ENCODE measurements at regions not wholly inside any gene's neighbourhood (a gene's known extent, or its start where the extent isn't known, plus 50 kb on each side); places are given as distances from the start of the nearest gene placed in this dataset.

GRCh38 chr12:67562513-67563287 is 85.8 kb upstream of the DYRK2 start:
- POLR2A ChIA-PET (ENCODE audit: low non-redundant PET): no interaction called here
- Histone ChIP-seq H3K27me3 (replicated peaks; ENCODE audit: insufficient read depth, low read depth, low read length, poor library complexity) (no peaks in the 10 kb centered on the region), H3K4me1 (ENCODE audit: insufficient read depth, low read length, poor library complexity, severe bottlenecking) (no peaks in the 10 kb centered on the region), H3K9me3 (ENCODE audit: low read depth, low read length, poor library complexity, severe bottlenecking) (peaks cover 7% of the 10 kb centered on the region), H3K27ac (ENCODE audit: low read depth, low read length, poor library complexity, severe bottlenecking) (no peak overlapping the region), H3K4me3 (ENCODE audit: low read depth, low read length, poor library complexity, severe bottlenecking) (no peak overlapping the region), H3K36me3 (ENCODE audit: insufficient read depth, low read length, poor library complexity, severe bottlenecking) (no peaks in the 10 kb centered on the region)
- CTCF ChIA-PET: no interaction called here
- BruUV-seq (replicated peaks): no TSS peak
- intact Hi-C loops (cut with micrococcal nuclease; ENCODE audit: unreplicated experiment): loop anchor here (10.0 kb wide), 1 partner anchor 582 kb away; no protein-coding TSS in a partner anchor
- DNase-seq (ENCODE audit: low spot score): no peak
- TF ChIP-seq EZH2 (IDR thresholded peaks at IDR 0.05; ENCODE audit: borderline replicate concordance, low read depth, low read length, poor library complexity, severe bottlenecking): no peak
- TF ChIP-seq CTCF (conservative IDR thresholded peaks at IDR 0.05; ENCODE audit: low read depth, low read length): no peak

GRCh38 chr12:67568055-67568454 is 80.5 kb upstream of the DYRK2 start:
- H3K27me3 ChIP-seq (replicated peaks; ENCODE audit: insufficient read depth, low read depth, low read length, poor library complexity): peaks cover 3% of the 10 kb centered on the region
- H3K4me3 ChIP-seq (ENCODE audit: low read depth, low read length, poor library complexity, severe bottlenecking): no peak overlapping the region
- no peak for DNase-seq (ENCODE audit: low spot score)
- intact Hi-C loops (cut with micrococcal nuclease; ENCODE audit: unreplicated experiment): loop anchor here (10.0 kb wide), 1 partner anchor 577 kb away; no protein-coding TSS in a partner anchor
- TF ChIP-seq EZH2 (IDR thresholded peaks at IDR 0.05; ENCODE audit: borderline replicate concordance, low read depth, low read length, poor library complexity, severe bottlenecking): no peak
- no peak for TF ChIP-seq CTCF (conservative IDR thresholded peaks at IDR 0.05; ENCODE audit: low read depth, low read length)
- H3K4me1 ChIP-seq (ENCODE audit: insufficient read depth, low read length, poor library complexity, severe bottlenecking): no peaks in the 10 kb centered on the region
- ChIA-PET CTCF (no interaction called here), POLR2A (ENCODE audit: low non-redundant PET) (no interaction called here)
- H3K36me3 ChIP-seq (ENCODE audit: insufficient read depth, low read length, poor library complexity, severe bottlenecking): no peaks in the 10 kb centered on the region
- no TSS peak for BruUV-seq (replicated peaks)
- no peak overlapping the region for H3K27ac ChIP-seq (ENCODE audit: low read depth, low read length, poor library complexity, severe bottlenecking)
- no peaks in the 10 kb centered on the region for H3K9me3 ChIP-seq (ENCODE audit: low read depth, low read length, poor library complexity, severe bottlenecking)

- no peak for TF ChIP-seq EZH2 (IDR thresholded peaks at IDR 0.05; ENCODE audit: borderline replicate concordance, low read depth, low read length, poor library complexity, severe bottlenecking)
- TF ChIP-seq CTCF (conservative IDR thresholded peaks at IDR 0.05; ENCODE audit: low read depth, low read length): no peak
- H3K4me1 ChIP-seq (ENCODE audit: insufficient read depth, low read length, poor library complexity, severe bottlenecking): no peaks in the 10 kb centered on the region
- no peaks in the 10 kb centered on the region for H3K36me3 ChIP-seq (ENCODE audit: insufficient read depth, low read length, poor library complexity, severe bottlenecking)
- H3K4me3 ChIP-seq (ENCODE audit: low read depth, low read length, poor library complexity, severe bottlenecking): no peak overlapping the region
- no peak overlapping the region for H3K27ac ChIP-seq (ENCODE audit: low read depth, low read length, poor library complexity, severe bottlenecking)
- H3K9me3 ChIP-seq (ENCODE audit: low read depth, low read length, poor library complexity, severe bottlenecking): no peaks in the 10 kb centered on the region
- BruUV-seq (replicated peaks): no TSS peak
- CTCF ChIA-PET: no interaction called here
- H3K27me3 ChIP-seq (replicated peaks; ENCODE audit: insufficient read depth, low read depth, low read length, poor library complexity): peaks cover 3% of the 10 kb centered on the region
- no peak for DNase-seq (ENCODE audit: low spot score)
- intact Hi-C loops (cut with micrococcal nuclease; ENCODE audit: unreplicated experiment): no loop called here
- POLR2A ChIA-PET (ENCODE audit: low non-redundant PET): no interaction called here
Observed at GRCh38 chr12:67572492-67572891, 76.1 kb upstream of the DYRK2 start.

Data from A673 (cell line).